ENCODE measurements at regions not wholly inside any gene's neighbourhood (a gene's known extent, or its start where the extent isn't known, plus 50 kb on each side); places are given as distances from the start of the nearest gene placed in this dataset.

DNA sequence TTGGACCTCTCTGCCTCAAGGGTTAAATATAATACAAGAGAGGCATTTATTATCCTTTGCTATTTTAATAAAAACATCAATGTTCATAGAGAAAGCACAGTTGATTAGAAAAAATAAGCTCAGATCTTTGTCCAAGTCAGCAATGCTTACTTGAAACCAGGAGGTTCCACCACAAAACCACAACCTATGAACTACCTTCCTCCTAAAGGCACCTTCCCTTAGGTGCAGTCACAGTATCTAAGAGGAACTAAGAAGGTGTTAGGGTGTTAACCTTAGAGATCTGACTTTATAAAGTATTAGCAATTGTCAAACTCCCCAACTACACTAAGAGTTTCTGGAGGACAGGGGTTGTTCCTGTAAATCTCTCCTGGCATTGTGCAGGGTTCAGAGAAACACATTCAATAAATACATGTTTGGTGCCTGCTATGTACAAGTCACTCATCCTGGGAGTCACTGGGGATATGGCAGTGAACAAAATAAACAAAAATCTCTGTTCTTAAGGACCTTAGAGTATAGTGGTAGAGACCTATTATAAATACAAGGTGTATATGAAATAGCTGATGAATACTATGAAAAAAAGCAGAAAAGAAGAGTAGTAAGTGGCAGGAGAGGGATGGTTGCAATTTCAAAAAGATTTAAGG lies 208.6 kb downstream of the NFKBIZ start:
- no peaks in the 10 kb centered on the region for H3K4me1 ChIP-seq
- H3K27me3 ChIP-seq: no peaks in the 10 kb centered on the region
- no peaks in the 10 kb centered on the region for H3K36me3 ChIP-seq
- no peaks in the 10 kb centered on the region for H3K9me3 ChIP-seq
- no peak for DNase-seq
- no peak overlapping the region for H3K4me3 ChIP-seq
- no peak overlapping the region for H3K9ac ChIP-seq (ENCODE audit: low read depth in 2 of 2, low read length in 2 of 2)
- intact Hi-C loops (cut with DNase I): no loop called here
- H3K27ac ChIP-seq: no peak overlapping the region
- TF ChIP-seq CTCF (IDR thresholded peaks at IDR 0.05): no peak

DNA sequence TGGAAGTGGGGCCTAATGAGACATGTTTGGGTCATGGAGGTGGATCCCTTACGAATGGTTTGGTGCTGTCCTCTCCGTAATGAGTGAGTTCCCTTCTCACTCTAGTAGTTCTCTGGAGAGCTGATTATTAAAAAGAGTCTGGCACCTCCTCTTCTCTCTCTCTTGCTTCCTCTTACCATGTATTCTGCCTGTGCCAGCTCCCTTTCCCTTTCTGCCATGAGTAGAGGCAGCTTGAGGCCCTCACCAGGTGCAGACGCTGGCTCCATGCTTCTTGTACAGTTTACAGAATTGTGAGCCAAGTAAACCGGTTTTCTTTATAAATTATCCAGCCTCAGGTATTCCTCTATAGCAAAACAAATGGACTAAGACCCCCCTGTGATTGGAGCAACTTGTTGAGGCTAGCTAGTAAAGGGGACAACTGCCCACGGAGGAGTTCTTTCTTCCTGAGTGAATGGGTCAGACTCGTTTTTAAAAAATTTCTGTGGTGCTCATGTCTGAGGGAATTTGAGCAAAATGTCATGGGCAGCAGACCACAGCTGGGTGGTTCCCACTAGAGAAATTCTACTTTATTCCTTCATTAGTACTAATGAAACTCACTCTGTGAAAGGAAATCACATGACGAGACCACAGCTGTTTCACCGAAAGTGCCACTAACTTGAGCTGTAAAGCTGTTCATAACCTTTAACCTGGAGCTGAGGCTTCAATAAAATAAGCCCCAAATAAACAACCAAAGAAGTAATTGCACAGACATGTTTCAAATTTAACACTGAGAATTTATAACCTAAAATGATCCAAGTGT lies 210.0 kb downstream of the NFKBIZ start:
- Histone ChIP-seq H3K4me3 (no peak overlapping the region), H3K27me3 (no peaks in the 10 kb centered on the region), H3K4me1 (no peaks in the 10 kb centered on the region), H3K27ac (no peak overlapping the region), H3K9me3 (no peaks in the 10 kb centered on the region), H3K9ac (ENCODE audit: low read depth in 2 of 2, low read length in 2 of 2) (no peak overlapping the region), H3K36me3 (no peaks in the 10 kb centered on the region)
- no peak for DNase-seq
- intact Hi-C loops (cut with DNase I): no loop called here
- no peak for TF ChIP-seq CTCF (IDR thresholded peaks at IDR 0.05)

DNA sequence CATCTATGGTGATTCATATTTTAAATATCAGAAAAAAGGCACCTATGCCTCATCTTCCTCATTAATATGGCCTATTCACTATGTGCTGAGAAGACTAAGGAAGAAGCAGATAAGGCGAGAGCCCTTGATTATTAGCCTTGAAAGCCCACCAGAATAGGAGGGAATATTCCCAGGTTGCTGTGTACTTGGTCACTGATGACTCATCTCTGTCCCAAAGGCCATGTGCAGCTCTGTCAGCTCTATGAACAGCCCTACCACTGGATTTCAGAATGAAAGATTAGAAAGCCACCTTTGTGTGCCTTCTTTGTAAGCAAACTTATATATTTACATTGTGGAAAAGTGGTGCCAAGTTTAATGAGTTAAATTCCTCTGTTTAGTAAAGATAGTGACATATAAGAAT lies 211.5 kb downstream of the NFKBIZ start:
- Histone ChIP-seq H3K27me3 (no peaks in the 10 kb centered on the region), H3K27ac (no peak overlapping the region), H3K4me1 (no peaks in the 10 kb centered on the region), H3K9ac (ENCODE audit: low read depth in 2 of 2, low read length in 2 of 2) (no peak overlapping the region), H3K4me3 (no peak overlapping the region), H3K9me3 (no peaks in the 10 kb centered on the region), H3K36me3 (no peaks in the 10 kb centered on the region)
- no peak for TF ChIP-seq CTCF (IDR thresholded peaks at IDR 0.05)
- DNase-seq: no peak
- intact Hi-C loops (cut with DNase I): no loop called here

DNA sequence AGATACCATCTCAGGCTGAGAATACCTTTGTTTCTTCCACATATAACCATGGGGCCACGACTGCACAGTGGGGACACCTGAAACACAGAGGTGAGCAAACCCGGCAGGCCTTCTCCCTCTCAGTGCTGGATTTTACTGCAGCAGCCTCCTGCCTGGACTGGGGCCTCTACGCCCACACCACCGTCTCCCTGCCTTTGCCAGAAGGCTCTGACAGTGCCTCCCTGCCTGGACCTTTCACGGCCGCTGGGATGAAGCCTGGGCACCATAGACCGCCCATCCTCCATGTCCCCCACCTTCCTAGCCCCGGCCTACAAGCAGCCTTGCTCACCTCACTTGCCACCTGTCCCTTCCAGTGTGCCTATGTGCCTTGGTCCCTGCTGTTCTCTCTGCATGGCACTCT lies 214.3 kb downstream of the NFKBIZ start:
- H3K27me3 ChIP-seq: no peaks in the 10 kb centered on the region
- no peak overlapping the region for H3K4me3 ChIP-seq
- H3K27ac ChIP-seq: no peak overlapping the region
- H3K9me3 ChIP-seq: no peaks in the 10 kb centered on the region
- H3K9ac ChIP-seq (ENCODE audit: low read depth in 2 of 2, low read length in 2 of 2): no peak overlapping the region
- TF ChIP-seq CTCF (IDR thresholded peaks at IDR 0.05): no peak
- no peaks in the 10 kb centered on the region for H3K4me1 ChIP-seq
- intact Hi-C loops (cut with DNase I): no loop called here
- H3K36me3 ChIP-seq: no peaks in the 10 kb centered on the region
- no peak for DNase-seq

- intact Hi-C loops (cut with DNase I): no loop called here
- no peak for TF ChIP-seq CTCF (IDR thresholded peaks at IDR 0.05)
- no peak overlapping the region for H3K27ac ChIP-seq
These were observed 217.2 kb downstream of the NFKBIZ start for GRCh38 chr3:102066470-102066869.

More at GRCh38 chr3:102066470-102066869, 217.2 kb downstream of the NFKBIZ start:
- Histone ChIP-seq H3K9me3 (no peaks in the 10 kb centered on the region), H3K27me3 (no peaks in the 10 kb centered on the region), H3K4me1 (no peaks in the 10 kb centered on the region), H3K9ac (ENCODE audit: low read depth in 2 of 2, low read length in 2 of 2) (no peak overlapping the region), H3K36me3 (no peaks in the 10 kb centered on the region), H3K4me3 (no peak overlapping the region)
- no peak for DNase-seq
